SK-N-SH treated with all-trans-retinoic acid at 6 μM for 48 hours (cell line): ENCODE measurements at regions not wholly inside any gene's neighbourhood (a gene's known extent, or its start where the extent isn't known, plus 50 kb on each side); places are given as distances from the start of the nearest gene placed in this dataset.

ENCODE experiments used
- ARNTL ChIP-seq: fragments of 450-650 bp; formaldehyde crosslinking; IDR thresholded peaks from 2 replicates; pipeline ENCODE4 v1.5.0; 2020; ENCODE audit warnings: low read depth, mild to moderate bottlenecking, moderate library complexity, borderline replicate concordance
- BACH2 ChIP-seq: fragments of 250-450 bp; sonication (Bioruptor Pico); IDR thresholded peaks from 2 replicates; pipeline ENCODE4 v1.9.0; 2021; ENCODE audit warnings: mild to moderate bottlenecking, borderline replicate concordance
- ESRRG ChIP-seq: fragments of 250-450 bp; sonication (Bioruptor Pico); IDR thresholded peaks from 2 replicates; pipeline ENCODE4 v1.6.1; 2021; ENCODE audit warnings: mild to moderate bottlenecking
- RARB ChIP-seq: fragments of 250-450 bp; sonication (Bioruptor Pico); IDR thresholded peaks from 2 replicates; pipeline ENCODE4 v1.8.0; 2021; ENCODE audit warnings: mild to moderate bottlenecking, moderate library complexity
- ZC3H10 ChIP-seq: fragments of 250-450 bp; sonication (Bioruptor Pico); IDR thresholded peaks from 2 replicates; pipeline ENCODE4 v1.5.1; 2021; ENCODE audit warnings: mild to moderate bottlenecking, moderate library complexity
- ZFP30 ChIP-seq: fragments of 450-650 bp; formaldehyde crosslinking; IDR thresholded peaks from 2 replicates; pipeline ENCODE4 v1.5.0; 2022; ENCODE audit warnings: mild to moderate bottlenecking, moderate library complexity
- ZNF565 ChIP-seq: fragments of 450-650 bp; formaldehyde crosslinking; conservative IDR thresholded peaks from 2 replicates; pipeline ENCODE4 v1.5.0; 2020; ENCODE audit warnings: low read depth, mild to moderate bottlenecking, moderate library complexity
- ZNF70 ChIP-seq: fragments of 450-650 bp; formaldehyde crosslinking; IDR thresholded peaks from 2 replicates; pipeline ENCODE4 v1.5.0; 2020; ENCODE audit warnings: mild to moderate bottlenecking, moderate library complexity
- TF ChIP-seq, protein P1 (sequence below): fragments of 250-450 bp; sonication (Bioruptor Pico); IDR thresholded peaks from 2 replicates; pipeline ENCODE4 v1.5.1; 2020; ENCODE audit warnings: low read depth, mild to moderate bottlenecking, moderate library complexity
- TF ChIP-seq, protein P2 (sequence below): fragments of 250-450 bp; sonication (Bioruptor Pico); IDR thresholded peaks from 2 replicates; pipeline ENCODE4 v1.8.0; 2021; ENCODE audit warnings: low read depth, mild to moderate bottlenecking, moderate library complexity, borderline replicate concordance
- TF ChIP-seq, protein P3 (sequence below): fragments of 250-450 bp; sonication (Bioruptor Pico); IDR thresholded peaks from 2 replicates; pipeline ENCODE4 v1.5.1; 2021; ENCODE audit warnings: mild to moderate bottlenecking, moderate library complexity
- TF ChIP-seq, protein P4 (sequence below): fragments of 250-450 bp; sonication (Bioruptor Pico); IDR thresholded peaks from 2 replicates; pipeline ENCODE4 v1.8.0; 2020; ENCODE audit warnings: mild to moderate bottlenecking, moderate library complexity, borderline replicate concordance

DNA sequence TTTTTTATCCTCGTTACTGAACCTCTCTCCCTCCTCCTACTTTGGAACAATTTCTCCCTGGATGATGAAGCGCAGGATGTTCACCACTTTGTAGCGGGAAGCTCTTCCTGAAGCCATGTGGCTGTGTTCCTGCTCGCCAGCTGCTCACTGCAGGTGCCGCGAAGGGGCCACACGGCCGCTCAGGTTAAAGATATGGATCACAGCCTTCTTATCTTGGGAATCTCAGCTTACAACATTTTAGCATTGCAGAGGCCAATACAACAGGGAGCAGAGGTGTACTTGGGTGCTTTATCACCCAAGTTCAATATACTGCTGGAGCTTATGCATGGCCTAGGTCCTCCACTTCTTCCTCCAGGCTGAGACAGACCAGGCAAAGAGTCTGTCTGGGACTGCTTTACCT is 201.2 kb upstream of the G2E3 start:
- TF ChIP-seq RARB (no peak), ZFP30 (no peak), ZNF565 (CRISPR knock-in tag) (no peak), ZC3H10 (CRISPR knock-in tag) (no peak), ARNTL (CRISPR knock-in tag) (no peak), ZNF70 (no peak), BACH2 (CRISPR knock-in tag) (no peak), ESRRG (CRISPR knock-in tag) (no peak)
- TF ChIP-seq, protein P1, sequence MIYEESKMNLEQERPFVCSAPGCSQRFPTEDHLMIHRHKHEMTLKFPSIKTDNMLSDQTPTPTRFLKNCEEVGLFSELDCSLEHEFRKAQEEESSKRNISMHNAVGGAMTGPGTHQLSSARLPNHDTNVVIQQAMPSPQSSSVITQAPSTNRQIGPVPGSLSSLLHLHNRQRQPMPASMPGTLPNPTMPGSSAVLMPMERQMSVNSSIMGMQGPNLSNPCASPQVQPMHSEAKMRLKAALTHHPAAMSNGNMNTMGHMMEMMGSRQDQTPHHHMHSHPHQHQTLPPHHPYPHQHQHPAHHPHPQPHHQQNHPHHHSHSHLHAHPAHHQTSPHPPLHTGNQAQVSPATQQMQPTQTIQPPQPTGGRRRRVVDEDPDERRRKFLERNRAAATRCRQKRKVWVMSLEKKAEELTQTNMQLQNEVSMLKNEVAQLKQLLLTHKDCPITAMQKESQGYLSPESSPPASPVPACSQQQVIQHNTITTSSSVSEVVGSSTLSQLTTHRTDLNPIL (CRISPR knock-in tag) = no peak
- TF ChIP-seq, protein P2, sequence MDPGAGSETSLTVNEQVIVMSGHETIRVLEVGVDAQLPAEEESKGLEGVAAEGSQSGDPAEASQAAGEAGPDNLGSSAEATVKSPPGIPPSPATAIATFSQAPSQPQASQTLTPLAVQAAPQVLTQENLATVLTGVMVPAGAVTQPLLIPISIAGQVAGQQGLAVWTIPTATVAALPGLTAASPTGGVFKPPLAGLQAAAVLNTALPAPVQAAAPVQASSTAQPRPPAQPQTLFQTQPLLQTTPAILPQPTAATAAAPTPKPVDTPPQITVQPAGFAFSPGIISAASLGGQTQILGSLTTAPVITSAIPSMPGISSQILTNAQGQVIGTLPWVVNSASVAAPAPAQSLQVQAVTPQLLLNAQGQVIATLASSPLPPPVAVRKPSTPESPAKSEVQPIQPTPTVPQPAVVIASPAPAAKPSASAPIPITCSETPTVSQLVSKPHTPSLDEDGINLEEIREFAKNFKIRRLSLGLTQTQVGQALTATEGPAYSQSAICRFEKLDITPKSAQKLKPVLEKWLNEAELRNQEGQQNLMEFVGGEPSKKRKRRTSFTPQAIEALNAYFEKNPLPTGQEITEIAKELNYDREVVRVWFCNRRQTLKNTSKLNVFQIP (CRISPR knock-in tag) = no peak
- TF ChIP-seq, protein P3, sequence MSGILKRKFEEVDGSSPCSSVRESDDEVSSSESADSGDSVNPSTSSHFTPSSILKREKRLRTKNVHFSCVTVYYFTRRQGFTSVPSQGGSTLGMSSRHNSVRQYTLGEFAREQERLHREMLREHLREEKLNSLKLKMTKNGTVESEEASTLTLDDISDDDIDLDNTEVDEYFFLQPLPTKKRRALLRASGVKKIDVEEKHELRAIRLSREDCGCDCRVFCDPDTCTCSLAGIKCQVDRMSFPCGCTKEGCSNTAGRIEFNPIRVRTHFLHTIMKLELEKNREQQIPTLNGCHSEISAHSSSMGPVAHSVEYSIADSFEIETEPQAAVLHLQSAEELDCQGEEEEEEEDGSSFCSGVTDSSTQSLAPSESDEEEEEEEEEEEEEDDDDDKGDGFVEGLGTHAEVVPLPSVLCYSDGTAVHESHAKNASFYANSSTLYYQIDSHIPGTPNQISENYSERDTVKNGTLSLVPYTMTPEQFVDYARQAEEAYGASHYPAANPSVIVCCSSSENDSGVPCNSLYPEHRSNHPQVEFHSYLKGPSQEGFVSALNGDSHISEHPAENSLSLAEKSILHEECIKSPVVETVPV (CRISPR knock-in tag) = no peak
- TF ChIP-seq, protein P4, sequence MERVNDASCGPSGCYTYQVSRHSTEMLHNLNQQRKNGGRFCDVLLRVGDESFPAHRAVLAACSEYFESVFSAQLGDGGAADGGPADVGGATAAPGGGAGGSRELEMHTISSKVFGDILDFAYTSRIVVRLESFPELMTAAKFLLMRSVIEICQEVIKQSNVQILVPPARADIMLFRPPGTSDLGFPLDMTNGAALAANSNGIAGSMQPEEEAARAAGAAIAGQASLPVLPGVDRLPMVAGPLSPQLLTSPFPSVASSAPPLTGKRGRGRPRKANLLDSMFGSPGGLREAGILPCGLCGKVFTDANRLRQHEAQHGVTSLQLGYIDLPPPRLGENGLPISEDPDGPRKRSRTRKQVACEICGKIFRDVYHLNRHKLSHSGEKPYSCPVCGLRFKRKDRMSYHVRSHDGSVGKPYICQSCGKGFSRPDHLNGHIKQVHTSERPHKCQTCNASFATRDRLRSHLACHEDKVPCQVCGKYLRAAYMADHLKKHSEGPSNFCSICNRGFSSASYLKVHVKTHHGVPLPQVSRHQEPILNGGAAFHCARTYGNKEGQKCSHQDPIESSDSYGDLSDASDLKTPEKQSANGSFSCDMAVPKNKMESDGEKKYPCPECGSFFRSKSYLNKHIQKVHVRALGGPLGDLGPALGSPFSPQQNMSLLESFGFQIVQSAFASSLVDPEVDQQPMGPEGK (CRISPR knock-in tag) = no peak
